Ascending aorta (tissue), 2 donors: ENCODE measurements at regions not wholly inside any gene's neighbourhood (a gene's known extent, or its start where the extent isn't known, plus 50 kb on each side); places are given as distances from the start of the nearest gene placed in this dataset.

Experiments
- DNase-seq, 2 donors: peaks; one replicate each; pipeline ENCODE4 v3.0.0-alpha.2; 2019; ENCODE audit warnings: low spot score in 2 of 2
- H3K27ac ChIP-seq, 2 donors: fragments of 200-600 bp; sonication (generic); one replicate each; pipeline ENCODE4 v1.5.1; 2016 to 2017; ENCODE audit warnings: mild to moderate bottlenecking in 1 of 2
- H3K27me3 ChIP-seq: fragments of 200-600 bp; sonication (generic); one replicate; pipeline ENCODE4 v1.5.1; 2017
- H3K36me3 ChIP-seq, 2 donors: fragments of 200-600 bp; sonication (generic); one replicate each; pipeline ENCODE4 v1.5.1; 2016
- H3K4me1 ChIP-seq, 2 donors: fragments of 200-600 bp; sonication (generic); one replicate each; pipeline ENCODE4 v1.5.1; 2016 to 2017; ENCODE audit warnings: mild to moderate bottlenecking in 1 of 2
- H3K4me3 ChIP-seq, 2 donors: fragments of 200-600 bp; sonication (generic); one replicate each; pipeline ENCODE4 v1.5.1; 2016 to 2017; ENCODE audit warnings: mild to moderate bottlenecking in 1 of 2
- H3K9me3 ChIP-seq, 2 donors: fragments of 200-600 bp; sonication (generic); one replicate each; pipeline ENCODE4 v1.5.1; 2016
- intact Hi-C: fragments of 100-400 bp; cut with DNase I; formaldehyde crosslinking; loops from one replicate; pipeline ENCODE4 v1.15.1; 2023
- TF ChIP-seq, protein P1 (sequence below), 3 experiments: fragments of 200-600 bp in 2 of 3; fragments of 450-650 bp in 1 of 3; sonication (generic) in 2 of 3; IDR thresholded peaks; one replicate each; pipeline ENCODE4 v1.5.1; 2016 to 2019; ENCODE audit warnings: antibody characterized with exemption in 3 of 3, mild to moderate bottlenecking in 1 of 3, moderate library complexity in 1 of 3

DNA sequence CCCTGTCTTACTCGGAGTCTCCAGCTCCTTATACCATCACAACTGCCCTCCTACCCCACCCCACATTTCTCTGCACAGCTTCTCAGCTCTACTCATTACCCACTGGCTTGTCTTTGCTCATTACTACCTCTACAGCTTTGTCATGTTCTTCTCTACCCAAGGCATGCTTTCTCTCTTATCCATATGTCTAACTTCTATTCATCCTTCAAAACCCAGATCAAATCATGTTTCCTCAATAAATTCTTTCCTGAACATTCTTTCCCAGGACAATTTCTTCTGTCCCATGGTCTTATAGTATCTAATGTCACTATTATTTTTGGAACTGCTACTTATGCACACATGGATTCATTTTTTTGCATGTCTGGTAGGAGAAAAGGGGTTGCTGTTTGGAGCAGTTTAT, 231.4 kb downstream of the PTEN start:
- Histone ChIP-seq H3K9me3 (no peaks in the 10 kb centered on the region), H3K27me3 (no peaks in the 10 kb centered on the region), H3K36me3 (no peaks in the 10 kb centered on the region), H3K4me3 (no peak overlapping the region), H3K4me1 (peaks cover 0 to 6% of the 10 kb centered on the region in 2 donors), H3K27ac (peak overlapping the region in 1 of 2 donors; percentile 58)
- TF ChIP-seq, protein P1, sequence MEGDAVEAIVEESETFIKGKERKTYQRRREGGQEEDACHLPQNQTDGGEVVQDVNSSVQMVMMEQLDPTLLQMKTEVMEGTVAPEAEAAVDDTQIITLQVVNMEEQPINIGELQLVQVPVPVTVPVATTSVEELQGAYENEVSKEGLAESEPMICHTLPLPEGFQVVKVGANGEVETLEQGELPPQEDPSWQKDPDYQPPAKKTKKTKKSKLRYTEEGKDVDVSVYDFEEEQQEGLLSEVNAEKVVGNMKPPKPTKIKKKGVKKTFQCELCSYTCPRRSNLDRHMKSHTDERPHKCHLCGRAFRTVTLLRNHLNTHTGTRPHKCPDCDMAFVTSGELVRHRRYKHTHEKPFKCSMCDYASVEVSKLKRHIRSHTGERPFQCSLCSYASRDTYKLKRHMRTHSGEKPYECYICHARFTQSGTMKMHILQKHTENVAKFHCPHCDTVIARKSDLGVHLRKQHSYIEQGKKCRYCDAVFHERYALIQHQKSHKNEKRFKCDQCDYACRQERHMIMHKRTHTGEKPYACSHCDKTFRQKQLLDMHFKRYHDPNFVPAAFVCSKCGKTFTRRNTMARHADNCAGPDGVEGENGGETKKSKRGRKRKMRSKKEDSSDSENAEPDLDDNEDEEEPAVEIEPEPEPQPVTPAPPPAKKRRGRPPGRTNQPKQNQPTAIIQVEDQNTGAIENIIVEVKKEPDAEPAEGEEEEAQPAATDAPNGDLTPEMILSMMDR (IDR thresholded peaks at IDR 0.05) = no peak
- intact Hi-C loops = no loop called here
- no peak for DNase-seq

DNA sequence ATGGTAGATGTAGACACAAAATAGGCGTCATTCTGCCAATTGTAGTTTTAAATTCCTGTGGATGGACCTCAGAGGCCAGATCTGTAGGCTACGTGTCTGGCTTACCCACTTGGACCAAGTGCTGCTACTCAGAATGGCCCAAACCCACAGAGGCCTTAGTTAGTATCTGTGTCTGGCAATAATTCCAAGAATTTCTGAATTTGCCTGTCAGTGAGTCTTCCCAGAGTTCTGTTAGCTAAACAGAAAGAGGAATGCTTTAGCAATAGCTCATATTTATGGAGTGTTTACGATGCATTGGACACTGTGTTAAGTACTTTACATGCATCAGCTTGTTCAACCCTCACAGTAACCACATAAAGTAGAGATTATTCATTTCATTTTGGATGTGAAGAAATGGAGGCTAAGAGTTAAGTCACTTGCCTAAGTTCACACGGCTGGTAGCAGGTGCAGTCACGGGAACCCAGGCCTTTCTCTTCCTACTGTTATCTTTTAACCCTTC, 231.8 kb downstream of the PTEN start:
- DNase-seq = no peak
- TF ChIP-seq, protein P1 (IDR thresholded peaks at IDR 0.05) = no peak
- no peaks in the 10 kb centered on the region for H3K27me3 ChIP-seq
- peak overlapping the region in 1 of 2 donors; percentile 58 for H3K27ac ChIP-seq
- peaks cover 0 to 6% of the 10 kb centered on the region in 2 donors for H3K4me1 ChIP-seq
- no peaks in the 10 kb centered on the region for H3K36me3 ChIP-seq
- H3K9me3 ChIP-seq = no peaks in the 10 kb centered on the region
- intact Hi-C loops = no loop called here
- H3K4me3 ChIP-seq = no peak overlapping the region

- TF ChIP-seq, protein P1 (IDR thresholded peaks at IDR 0.05) = no peak
- Histone ChIP-seq H3K4me1 (peaks cover 0 to 6% of the 10 kb centered on the region in 2 donors), H3K36me3 (no peaks in the 10 kb centered on the region), H3K4me3 (no peak overlapping the region), H3K27ac (peak overlapping the region in 1 of 2 donors; percentile 58), H3K9me3 (no peaks in the 10 kb centered on the region), H3K27me3 (no peaks in the 10 kb centered on the region)
- DNase-seq = no peak
- intact Hi-C loops = no loop called here
These were observed 232.5 kb downstream of the PTEN start for GRCh38 chr10:88095778-88096431.

- H3K4me1 ChIP-seq = peaks cover 0 to 6% of the 10 kb centered on the region in 2 donors
- H3K9me3 ChIP-seq = no peaks in the 10 kb centered on the region
- no peaks in the 10 kb centered on the region for H3K27me3 ChIP-seq
- no peak overlapping the region for H3K27ac ChIP-seq
- no peaks in the 10 kb centered on the region for H3K36me3 ChIP-seq
- H3K4me3 ChIP-seq = no peak overlapping the region
- TF ChIP-seq, protein P1 (IDR thresholded peaks at IDR 0.05) = no peak
- intact Hi-C loops = no loop called here
- no peak for DNase-seq
These were observed 233.7 kb downstream of the PTEN start for GRCh38 chr10:88097092-88097516.

DNA sequence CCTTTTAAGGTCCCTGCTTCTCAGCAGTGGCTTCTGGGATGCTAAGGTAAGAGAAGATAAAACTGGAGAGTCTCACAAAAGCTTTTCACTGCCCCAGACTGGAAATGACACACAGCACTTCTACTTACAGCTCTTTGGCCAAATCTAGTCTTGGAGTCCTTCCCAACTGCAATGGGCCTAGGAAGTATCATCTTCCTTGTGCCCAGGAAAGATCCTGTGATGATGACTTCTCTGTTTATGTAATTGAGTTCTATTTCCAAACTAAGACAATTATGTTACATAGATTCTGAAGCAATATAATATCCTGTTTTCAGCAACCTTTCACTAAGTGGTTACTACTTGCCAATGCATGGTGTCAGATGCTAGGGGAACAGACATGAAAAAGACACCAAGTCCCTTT, 234.1 kb downstream of the PTEN start:
- TF ChIP-seq, protein P1 (IDR thresholded peaks at IDR 0.05) = no peak
- no peak overlapping the region for H3K27ac ChIP-seq
- H3K4me3 ChIP-seq = no peak overlapping the region
- intact Hi-C loops = no loop called here
- H3K36me3 ChIP-seq = no peaks in the 10 kb centered on the region
- no peaks in the 10 kb centered on the region for H3K9me3 ChIP-seq
- no peaks in the 10 kb centered on the region for H3K27me3 ChIP-seq
- DNase-seq = no peak
- peaks cover 0 to 6% of the 10 kb centered on the region in 2 donors for H3K4me1 ChIP-seq
